Esophagus squamous epithelium (tissue), 5 donors: ENCODE measurements at regions not wholly inside any gene's neighbourhood (a gene's known extent, or its start where the extent isn't known, plus 50 kb on each side); places are given as distances from the start of the nearest gene placed in this dataset.

Experiments used
- DNase-seq: peaks from one replicate; lab custom pipeline; 2025; lab: John Stamatoyannopoulos, UW
- H3K27ac ChIP-seq, 4 donors: fragments of 200-600 bp; sonication (generic); one replicate each; pipeline ENCODE4 v1.5.1; 2016 to 2019; ENCODE audit warnings: mild to moderate bottlenecking in 1 of 4
- H3K27me3 ChIP-seq, 4 donors: fragments of 200-600 bp; sonication (generic); 1 replicate in 3 of 4; 2 replicates in 1 of 4; pipeline versions ENCODE4 v1.5.1 to v1.6.0; 2017 to 2021; ENCODE audit warnings: antibody characterized with exemption in 1 of 4
- H3K36me3 ChIP-seq, 3 donors: fragments of 200-600 bp; sonication (generic); one replicate each; pipeline ENCODE4 v1.5.1; 2016 to 2019
- H3K4me1 ChIP-seq, 3 donors: fragments of 200-600 bp; sonication (generic); one replicate each; pipeline ENCODE4 v1.5.1; 2017 to 2019
- H3K4me3 ChIP-seq, 4 donors: fragments of 200-600 bp; sonication (generic); 1 replicate in 3 of 4; 2 replicates in 1 of 4; pipeline ENCODE4 v1.5.1; 2016 to 2019; ENCODE audit warnings: mild to moderate bottlenecking in 2 of 4, moderate library complexity in 1 of 4
- H3K9me3 ChIP-seq, 3 donors: fragments of 200-600 bp; sonication (generic); one replicate each; pipeline ENCODE4 v1.5.1; 2016 to 2019
- POLR2A ChIP-seq, 4 donors: fragments of 450-650 bp; IDR thresholded peaks; one replicate each; pipeline ENCODE4 v1.6.1; 2017; ENCODE audit warnings: antibody characterized with exemption in 4 of 4, mild to moderate bottlenecking in 4 of 4, moderate library complexity in 3 of 4
- WGBS, 2 donors: methylation state at CpG; one replicate each; pipeline ENCODE4 v1.1.5; 2018; 5-methylcytosine and 5-hydroxymethylcytosine counted together
- intact Hi-C: fragments of 100-400 bp; cut with DNase I; formaldehyde crosslinking; loops from one replicate; pipeline ENCODE4 v1.15.0; 2022
- TF ChIP-seq, protein P1 (sequence below), 6 experiments: fragments of 450-650 bp in 4 of 6; fragments of 200-600 bp in 2 of 6; sonication (generic) in 2 of 6; IDR thresholded peaks; one replicate each; pipeline ENCODE4 v1.5.1; 2016 to 2019; ENCODE audit warnings: antibody characterized with exemption in 6 of 6, mild to moderate bottlenecking in 4 of 6, moderate library complexity in 4 of 6
- donor health status: DM: yes; HTN: yes; CAD: no.

DNA sequence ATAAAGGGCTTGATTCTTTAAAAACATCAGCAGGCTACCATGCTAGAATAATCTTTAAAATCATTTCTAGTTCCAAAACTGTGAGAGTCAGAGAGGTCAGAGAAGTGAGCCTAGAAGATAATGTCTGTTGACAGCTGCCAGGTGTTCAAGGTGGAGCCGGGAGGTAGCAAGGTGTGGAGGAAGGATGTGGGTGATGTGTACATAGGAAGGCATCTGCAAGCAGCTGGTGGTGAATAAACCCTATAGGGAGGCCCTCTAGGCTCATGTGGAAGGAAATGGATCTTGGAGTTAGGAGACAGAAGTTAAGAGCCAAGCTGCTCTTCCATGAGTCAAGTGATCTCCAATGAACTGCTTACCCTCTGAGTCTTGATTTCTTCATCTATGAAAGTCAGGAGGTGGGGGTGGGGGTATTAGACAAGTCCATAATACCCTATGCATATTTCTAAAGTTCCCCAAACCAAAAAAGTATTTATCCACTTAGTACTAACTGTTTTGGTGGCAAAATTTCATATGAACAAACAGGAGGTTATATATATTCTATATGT is 266.3 kb downstream of the RHOU start:
- WGBS, 2 donors: 53 to 55% methylated on average over 1 of the region's 1 CpG
- TF ChIP-seq, protein P1, sequence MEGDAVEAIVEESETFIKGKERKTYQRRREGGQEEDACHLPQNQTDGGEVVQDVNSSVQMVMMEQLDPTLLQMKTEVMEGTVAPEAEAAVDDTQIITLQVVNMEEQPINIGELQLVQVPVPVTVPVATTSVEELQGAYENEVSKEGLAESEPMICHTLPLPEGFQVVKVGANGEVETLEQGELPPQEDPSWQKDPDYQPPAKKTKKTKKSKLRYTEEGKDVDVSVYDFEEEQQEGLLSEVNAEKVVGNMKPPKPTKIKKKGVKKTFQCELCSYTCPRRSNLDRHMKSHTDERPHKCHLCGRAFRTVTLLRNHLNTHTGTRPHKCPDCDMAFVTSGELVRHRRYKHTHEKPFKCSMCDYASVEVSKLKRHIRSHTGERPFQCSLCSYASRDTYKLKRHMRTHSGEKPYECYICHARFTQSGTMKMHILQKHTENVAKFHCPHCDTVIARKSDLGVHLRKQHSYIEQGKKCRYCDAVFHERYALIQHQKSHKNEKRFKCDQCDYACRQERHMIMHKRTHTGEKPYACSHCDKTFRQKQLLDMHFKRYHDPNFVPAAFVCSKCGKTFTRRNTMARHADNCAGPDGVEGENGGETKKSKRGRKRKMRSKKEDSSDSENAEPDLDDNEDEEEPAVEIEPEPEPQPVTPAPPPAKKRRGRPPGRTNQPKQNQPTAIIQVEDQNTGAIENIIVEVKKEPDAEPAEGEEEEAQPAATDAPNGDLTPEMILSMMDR (IDR thresholded peaks at IDR 0.05): no peak
- no peak for TF ChIP-seq POLR2A (IDR thresholded peaks at IDR 0.05)
- Histone ChIP-seq H3K36me3 (no peaks in the 10 kb centered on the region), H3K9me3 (no peaks in the 10 kb centered on the region), H3K27ac (no peak overlapping the region), H3K27me3 (peaks cover 0 to 3% (median 0%) of the 10 kb centered on the region in 4 donors), H3K4me3 (no peak overlapping the region), H3K4me1 (no peaks in the 10 kb centered on the region)
- intact Hi-C loops: no loop called here
- no peak for DNase-seq

DNA sequence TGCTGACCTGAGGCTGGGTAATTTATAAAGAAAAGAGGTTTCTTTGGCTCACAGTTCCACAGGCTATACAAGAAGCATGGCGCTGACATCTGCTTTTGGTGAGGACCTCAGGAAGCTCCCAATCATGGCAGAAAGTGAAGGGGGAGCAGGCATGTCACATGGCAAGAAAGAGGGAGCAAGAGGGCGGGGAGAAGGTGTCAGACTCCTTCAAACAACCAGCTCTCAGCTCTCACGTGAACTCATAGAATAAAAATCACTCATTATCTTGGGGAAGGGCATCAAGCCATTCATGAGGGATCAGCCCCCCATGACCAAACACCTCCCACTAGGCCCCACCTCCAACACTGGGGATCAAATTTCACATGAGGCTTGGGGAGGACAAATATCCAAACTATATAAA is 266.8 kb downstream of the RHOU start:
- no peak overlapping the region for H3K27ac ChIP-seq
- H3K36me3 ChIP-seq: no peaks in the 10 kb centered on the region
- 93 to 97% methylated on average over 3 of the region's 3 CpGs for WGBS, 2 donors
- H3K4me3 ChIP-seq: no peak overlapping the region
- intact Hi-C loops: no loop called here
- peaks cover 0 to 3% (median 0%) of the 10 kb centered on the region in 4 donors for H3K27me3 ChIP-seq
- DNase-seq: no peak
- no peaks in the 10 kb centered on the region for H3K4me1 ChIP-seq
- no peak for TF ChIP-seq POLR2A (IDR thresholded peaks at IDR 0.05)
- TF ChIP-seq, protein P1 (IDR thresholded peaks at IDR 0.05): no peak
- no peaks in the 10 kb centered on the region for H3K9me3 ChIP-seq

DNA sequence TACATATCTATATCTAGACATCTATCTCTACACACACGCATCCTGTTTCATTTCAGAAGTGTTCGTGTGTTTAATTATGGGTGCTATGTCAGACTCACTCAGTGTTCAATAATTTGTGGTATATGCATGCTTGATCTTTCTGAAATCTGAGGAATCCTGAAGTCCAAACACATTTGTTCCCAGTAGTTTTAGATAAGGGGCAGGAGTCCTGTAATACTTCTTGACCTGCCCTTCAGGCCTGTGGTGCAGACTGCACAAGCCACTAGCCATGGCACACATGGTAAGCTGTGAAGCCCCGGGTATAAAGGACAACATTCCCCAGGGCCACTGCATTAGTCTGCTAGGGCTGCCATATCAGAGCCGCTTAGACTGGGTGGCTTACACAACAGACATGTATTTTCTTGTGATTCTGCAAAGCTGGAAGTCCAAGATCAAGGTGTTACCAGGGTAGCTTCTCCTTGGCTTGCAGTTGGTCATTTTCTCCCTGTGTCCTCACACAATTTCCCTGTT is 267.2 kb downstream of the RHOU start:
- intact Hi-C loops: no loop called here
- no peaks in the 10 kb centered on the region for H3K9me3 ChIP-seq
- DNase-seq: no peak
- no peaks in the 10 kb centered on the region for H3K4me1 ChIP-seq
- H3K36me3 ChIP-seq: no peaks in the 10 kb centered on the region
- H3K27me3 ChIP-seq: peaks cover 0 to 3% (median 0%) of the 10 kb centered on the region in 4 donors
- no peak overlapping the region for H3K4me3 ChIP-seq
- 79 to 89% methylated on average over 2 to 4 of the region's 4 CpGs for WGBS, 2 donors
- no peak overlapping the region for H3K27ac ChIP-seq
- TF ChIP-seq POLR2A (IDR thresholded peaks at IDR 0.05): no peak
- TF ChIP-seq, protein P1 (IDR thresholded peaks at IDR 0.05): no peak

DNA sequence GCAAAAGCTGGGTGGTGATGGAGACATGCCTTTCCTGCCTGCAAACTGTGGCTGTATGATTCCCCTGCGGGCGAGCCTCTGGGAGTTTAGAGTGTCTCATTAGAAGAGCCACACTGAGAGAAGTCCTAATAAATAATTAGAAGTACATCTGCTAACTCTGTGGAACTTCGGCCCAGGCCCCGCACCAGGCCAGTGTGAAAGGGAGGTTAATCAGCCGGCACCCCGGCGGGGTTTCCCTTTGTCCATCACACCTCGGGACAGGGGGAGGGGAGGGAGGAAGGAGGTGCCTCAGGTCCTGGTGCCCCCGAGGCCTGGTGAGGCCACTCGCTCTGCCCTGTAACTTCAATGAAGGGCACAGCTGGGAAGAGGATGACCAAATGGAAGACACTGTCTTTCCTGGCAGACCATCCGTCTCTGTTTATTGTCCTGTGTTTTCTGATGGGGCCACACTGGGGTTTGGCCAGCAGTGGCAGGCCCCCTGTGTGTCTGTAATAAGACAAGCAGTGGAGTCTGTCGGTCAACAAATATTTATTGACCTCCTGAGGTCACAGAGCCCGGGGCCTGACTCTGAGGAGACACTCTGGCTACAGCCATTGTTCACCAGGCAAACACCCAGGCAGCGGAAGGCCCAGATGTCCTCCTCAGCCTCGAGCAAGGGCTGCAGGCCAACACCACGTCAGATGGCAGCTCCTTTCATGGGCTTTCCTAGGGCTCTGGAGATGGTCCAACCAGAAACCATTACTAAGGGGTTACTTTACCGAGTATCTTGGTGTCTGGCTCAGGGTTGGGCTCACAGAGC is 267.5 kb upstream of the RAB4A start:
- WGBS, 2 donors: 85 to 88% methylated on average over 7 to 9 of the region's 17 CpGs
- Histone ChIP-seq H3K4me3 (no peak overlapping the region), H3K36me3 (no peaks in the 10 kb centered on the region), H3K27me3 (peaks cover 0 to 3% (median 0%) of the 10 kb centered on the region in 4 donors), H3K4me1 (no peaks in the 10 kb centered on the region), H3K9me3 (no peaks in the 10 kb centered on the region), H3K27ac (peak overlapping the region in 3 of 4 donors; percentile 44 to 67 (median 63))
- DNase-seq: no peak
- intact Hi-C loops: no loop called here
- TF ChIP-seq POLR2A (IDR thresholded peaks at IDR 0.05): no peak
- TF ChIP-seq, protein P1 (IDR thresholded peaks at IDR 0.05): no peak
